Panc1 (cell line): ENCODE measurements at regions not wholly inside any gene's neighbourhood (a gene's known extent, or its start where the extent isn't known, plus 50 kb on each side); places are given as distances from the start of the nearest gene placed in this dataset.

Source experiments
- ATAC-seq: fragments of 200-7000 bp; cut with Tn5 transposase; 2 replicates; pipeline ENCODE4 v1.9.1; 2020; ENCODE audit warnings: mild to moderate bottlenecking, moderate library complexity
- BruUV-seq: library from RNA; stranded (reverse); fragments of 400-500 nt; replicated peaks from 2 replicates; lab custom pipeline; 2021; lab: Mats Ljungman, UMichigan
- CTCF ChIA-PET: fragments of 300-600 bp; sonication (Branson Sonifier 250); formaldehyde crosslinking; loops from one replicate; lab custom pipeline; 2022; ENCODE audit warnings: antibody characterized with exemption; lab: Charles Lee
- POLR2A ChIA-PET: fragments of 300-600 bp; sonication (Branson Sonifier 250); formaldehyde crosslinking; loops from one replicate; lab custom pipeline; 2022; ENCODE audit warnings: antibody characterized with exemption; lab: Charles Lee
- DNase-seq: peaks from one replicate; pipeline ENCODE4 v3.0.0-alpha.2; 2010; ENCODE audit warnings: low read depth, low spot score
- H3K27ac ChIP-seq: 2 replicates; pipeline ENCODE4 v1.5.1; 2011; ENCODE audit warnings: mild to moderate bottlenecking, low read length, inconsistent platforms
- H3K27me3 ChIP-seq: fragments of 200-500 bp; sonication (Bioruptor generic); 2 replicates; pipeline ENCODE4 v1.6.0; 2014; ENCODE audit warnings: low read length, inconsistent platforms; ENCODE audit not compliant: control insufficient read depth, insufficient read depth
- H3K36me3 ChIP-seq: fragments of 200-500 bp; sonication (Bioruptor generic); 2 replicates; pipeline ENCODE4 v1.5.1; 2014; ENCODE audit warnings: inconsistent platforms, mild to moderate bottlenecking, low read length, moderate library complexity; ENCODE audit not compliant: control insufficient read depth, insufficient read depth
- H3K4me1 ChIP-seq: 2 replicates; pipeline ENCODE4 v1.5.1; 2011; ENCODE audit warnings: inconsistent platforms, mild to moderate bottlenecking, low read length, moderate library complexity; ENCODE audit not compliant: control insufficient read depth, insufficient read depth
- H3K4me3 ChIP-seq, 2 experiments: 2 replicates each; pipeline ENCODE4 v1.5.1; 2011 to 2012; ENCODE audit warnings: low read depth in 2 of 2, low read length in 2 of 2, mild to moderate bottlenecking in 2 of 2, inconsistent platforms in 1 of 2, moderate library complexity in 1 of 2
- H3K9me3 ChIP-seq: fragments of 200-500 bp; sonication (Bioruptor generic); 2 replicates; pipeline ENCODE4 v1.5.1; 2014; ENCODE audit warnings: low read depth, mild to moderate bottlenecking, inconsistent platforms, low read length, moderate library complexity; ENCODE audit not compliant: control insufficient read depth, insufficient read depth
- POLR2AphosphoS5 ChIP-seq: IDR thresholded peaks from 2 replicates; pipeline ENCODE4 v1.6.1; 2012; ENCODE audit warnings: mild to moderate bottlenecking, low read depth, low read length, moderate library complexity
- SIN3A ChIP-seq: IDR thresholded peaks from 2 replicates; pipeline ENCODE4 v1.6.1; 2012; ENCODE audit warnings: low read depth, mild to moderate bottlenecking, low read length, moderate library complexity, borderline replicate concordance; ENCODE audit not compliant: insufficient read depth
- TCF7L2 ChIP-seq: IDR thresholded peaks from 2 replicates; pipeline ENCODE4 v1.6.1; 2011; ENCODE audit warnings: mild to moderate bottlenecking, low read depth, low read length, inconsistent platforms
- in situ Hi-C: cut with HindIII; loops from 2 replicates; pipeline ENCODE4 v1.10.0; 2016; ENCODE audit warnings: low sequenced_read_pairs, low pct_unique_long_range_greater_than_20kb
- intact Hi-C: fragments of 100-400 bp; cut with micrococcal nuclease; formaldehyde crosslinking; loops from one replicate; pipeline ENCODE4 v1.10.0; 2022; ENCODE audit not compliant: unreplicated experiment
- TF ChIP-seq, protein P1 (sequence below), 2 experiments: IDR thresholded peaks; 2 replicates each; pipeline ENCODE4 v1.6.1; 2011 to 2012; ENCODE audit warnings: low read depth in 2 of 2, control low read depth in 1 of 2, low read length in 1 of 2, mild to moderate bottlenecking in 1 of 2, moderate library complexity in 1 of 2; ENCODE audit not compliant: insufficient read depth in 1 of 2
- TF ChIP-seq, protein P2 (sequence below): fragments of 450-650 bp; IDR thresholded peaks from 2 replicates; pipeline ENCODE4 v1.5.1; 2017; ENCODE audit warnings: mild to moderate bottlenecking

DNA sequence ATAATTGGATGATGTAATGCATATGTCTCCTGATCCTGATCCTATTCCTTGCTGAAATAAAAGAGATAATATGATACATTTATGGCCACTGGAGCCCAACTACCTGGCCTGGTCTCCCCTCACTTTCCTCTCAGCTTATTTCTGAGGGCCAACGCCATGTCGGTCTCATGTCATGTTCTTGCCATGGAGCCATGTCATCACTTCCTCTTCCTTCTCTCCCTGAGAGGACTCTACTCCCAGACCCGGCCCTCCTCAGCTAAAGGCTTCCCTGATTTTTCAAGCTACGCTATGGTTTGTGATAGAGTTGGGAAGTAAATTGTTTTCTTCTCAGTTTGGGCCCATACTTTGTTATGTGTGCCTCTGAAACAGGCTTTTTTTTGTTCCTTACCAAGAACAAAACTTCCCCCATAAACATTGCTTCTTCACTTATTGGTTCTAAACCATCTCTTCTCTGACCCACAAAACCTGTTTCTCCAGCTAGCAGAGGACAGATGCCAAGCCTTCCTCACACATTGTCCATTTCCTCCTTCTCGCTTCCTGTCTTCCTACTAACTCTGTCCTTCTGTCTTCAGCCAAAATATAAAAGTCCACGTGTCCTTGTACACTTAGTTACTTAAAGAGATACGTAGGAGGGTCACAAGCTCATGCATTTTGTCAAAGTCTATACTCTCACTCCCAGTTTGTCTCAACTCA, 319.9 kb upstream of the DACH1 start:
- ATAC-seq = no peak
- TF ChIP-seq, protein P1, sequence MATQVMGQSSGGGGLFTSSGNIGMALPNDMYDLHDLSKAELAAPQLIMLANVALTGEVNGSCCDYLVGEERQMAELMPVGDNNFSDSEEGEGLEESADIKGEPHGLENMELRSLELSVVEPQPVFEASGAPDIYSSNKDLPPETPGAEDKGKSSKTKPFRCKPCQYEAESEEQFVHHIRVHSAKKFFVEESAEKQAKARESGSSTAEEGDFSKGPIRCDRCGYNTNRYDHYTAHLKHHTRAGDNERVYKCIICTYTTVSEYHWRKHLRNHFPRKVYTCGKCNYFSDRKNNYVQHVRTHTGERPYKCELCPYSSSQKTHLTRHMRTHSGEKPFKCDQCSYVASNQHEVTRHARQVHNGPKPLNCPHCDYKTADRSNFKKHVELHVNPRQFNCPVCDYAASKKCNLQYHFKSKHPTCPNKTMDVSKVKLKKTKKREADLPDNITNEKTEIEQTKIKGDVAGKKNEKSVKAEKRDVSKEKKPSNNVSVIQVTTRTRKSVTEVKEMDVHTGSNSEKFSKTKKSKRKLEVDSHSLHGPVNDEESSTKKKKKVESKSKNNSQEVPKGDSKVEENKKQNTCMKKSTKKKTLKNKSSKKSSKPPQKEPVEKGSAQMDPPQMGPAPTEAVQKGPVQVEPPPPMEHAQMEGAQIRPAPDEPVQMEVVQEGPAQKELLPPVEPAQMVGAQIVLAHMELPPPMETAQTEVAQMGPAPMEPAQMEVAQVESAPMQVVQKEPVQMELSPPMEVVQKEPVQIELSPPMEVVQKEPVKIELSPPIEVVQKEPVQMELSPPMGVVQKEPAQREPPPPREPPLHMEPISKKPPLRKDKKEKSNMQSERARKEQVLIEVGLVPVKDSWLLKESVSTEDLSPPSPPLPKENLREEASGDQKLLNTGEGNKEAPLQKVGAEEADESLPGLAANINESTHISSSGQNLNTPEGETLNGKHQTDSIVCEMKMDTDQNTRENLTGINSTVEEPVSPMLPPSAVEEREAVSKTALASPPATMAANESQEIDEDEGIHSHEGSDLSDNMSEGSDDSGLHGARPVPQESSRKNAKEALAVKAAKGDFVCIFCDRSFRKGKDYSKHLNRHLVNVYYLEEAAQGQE (IDR thresholded peaks at IDR 0.05; ENCODE audit: insufficient read depth in 1 of 2, low read depth in 2 of 2, low read length in 1 of 2) = no peak
- TF ChIP-seq, protein P2, sequence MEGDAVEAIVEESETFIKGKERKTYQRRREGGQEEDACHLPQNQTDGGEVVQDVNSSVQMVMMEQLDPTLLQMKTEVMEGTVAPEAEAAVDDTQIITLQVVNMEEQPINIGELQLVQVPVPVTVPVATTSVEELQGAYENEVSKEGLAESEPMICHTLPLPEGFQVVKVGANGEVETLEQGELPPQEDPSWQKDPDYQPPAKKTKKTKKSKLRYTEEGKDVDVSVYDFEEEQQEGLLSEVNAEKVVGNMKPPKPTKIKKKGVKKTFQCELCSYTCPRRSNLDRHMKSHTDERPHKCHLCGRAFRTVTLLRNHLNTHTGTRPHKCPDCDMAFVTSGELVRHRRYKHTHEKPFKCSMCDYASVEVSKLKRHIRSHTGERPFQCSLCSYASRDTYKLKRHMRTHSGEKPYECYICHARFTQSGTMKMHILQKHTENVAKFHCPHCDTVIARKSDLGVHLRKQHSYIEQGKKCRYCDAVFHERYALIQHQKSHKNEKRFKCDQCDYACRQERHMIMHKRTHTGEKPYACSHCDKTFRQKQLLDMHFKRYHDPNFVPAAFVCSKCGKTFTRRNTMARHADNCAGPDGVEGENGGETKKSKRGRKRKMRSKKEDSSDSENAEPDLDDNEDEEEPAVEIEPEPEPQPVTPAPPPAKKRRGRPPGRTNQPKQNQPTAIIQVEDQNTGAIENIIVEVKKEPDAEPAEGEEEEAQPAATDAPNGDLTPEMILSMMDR = no peak
- no peak for TF ChIP-seq POLR2AphosphoS5
- ChIA-PET POLR2A (no interaction called here), CTCF (no interaction called here)
- Histone ChIP-seq H3K9me3 (no peaks in the 10 kb centered on the region), H3K4me3 (no peak overlapping the region), H3K4me1 (no peaks in the 10 kb centered on the region), H3K27me3 (no peaks in the 10 kb centered on the region), H3K27ac (no peak overlapping the region), H3K36me3 (no peaks in the 10 kb centered on the region)
- BruUV-seq = no TSS peak
- no peak for DNase-seq
- intact Hi-C loops (no loop called here), in situ Hi-C loops (no loop called here)

DNA sequence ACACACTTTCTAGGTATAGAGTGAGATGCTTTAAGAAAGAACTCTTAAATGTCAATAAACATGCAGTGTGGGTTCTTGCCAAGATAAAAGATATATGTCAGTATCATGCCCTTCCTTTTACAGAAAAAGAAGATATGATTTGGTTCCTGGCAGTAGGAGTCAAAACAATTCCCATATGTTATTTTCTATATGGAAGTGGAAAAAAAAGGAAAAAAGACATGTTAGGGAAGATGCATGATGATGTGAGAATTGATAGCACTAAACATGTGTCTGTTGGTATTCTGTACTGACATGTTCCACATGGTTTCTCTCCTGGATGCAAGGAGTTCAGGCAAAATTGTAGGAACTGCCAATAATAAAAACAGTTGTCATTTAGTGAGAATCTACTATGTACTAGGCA, 318.8 kb upstream of the DACH1 start:
- no peaks in the 10 kb centered on the region for H3K4me1 ChIP-seq
- BruUV-seq = no TSS peak
- no peaks in the 10 kb centered on the region for H3K9me3 ChIP-seq
- no peaks in the 10 kb centered on the region for H3K36me3 ChIP-seq
- POLR2A ChIA-PET = no interaction called here
- in situ Hi-C loops = no loop called here
- intact Hi-C loops = no loop called here
- H3K27ac ChIP-seq = no peak overlapping the region
- TF ChIP-seq SIN3A = no peak
- TF ChIP-seq, protein P2 = no peak
- no peak for TF ChIP-seq TCF7L2
- TF ChIP-seq POLR2AphosphoS5 = no peak
- TF ChIP-seq, protein P1 (IDR thresholded peaks at IDR 0.05; ENCODE audit: insufficient read depth in 1 of 2, low read depth in 2 of 2, low read length in 1 of 2) = no peak
- no peak for ATAC-seq
- no peak overlapping the region for H3K4me3 ChIP-seq
- DNase-seq = no peak
- no peaks in the 10 kb centered on the region for H3K27me3 ChIP-seq
- CTCF ChIA-PET = no interaction called here
